Right cardiac atrium (tissue), 5 donors: ENCODE measurements at regions not wholly inside any gene's neighbourhood (a gene's known extent, or its start where the extent isn't known, plus 50 kb on each side); places are given as distances from the start of the nearest gene placed in this dataset.

Experiments used
- ATAC-seq, 2 donors: fragments of 200-7000 bp; cut with Tn5 transposase; one replicate each; pipeline versions ENCODE4 v1.8.0 to v1.9.1; 2020; ENCODE audit warnings: moderate library complexity in 2 of 2, mild to moderate bottlenecking in 1 of 2
- DNase-seq, 3 donors: peaks; one replicate each; pipeline ENCODE4 v3.0.0-alpha.2; 2020
- H3K27ac ChIP-seq: one replicate; pipeline ENCODE4 v1.5.1; 2013; ENCODE audit warnings: mild to moderate bottlenecking, low read length, control low read depth, moderate library complexity
- H3K27me3 ChIP-seq: one replicate; pipeline ENCODE4 v1.6.1; 2013; ENCODE audit not compliant: control insufficient read depth, insufficient read depth
- H3K4me1 ChIP-seq: one replicate; pipeline ENCODE4 v1.6.1; 2013; ENCODE audit warnings: low read length; ENCODE audit not compliant: control insufficient read depth, insufficient read depth
- H3K4me3 ChIP-seq: one replicate; pipeline ENCODE4 v1.5.1; 2013; ENCODE audit warnings: low read length, control low read depth
- H3K9me3 ChIP-seq: one replicate; pipeline ENCODE4 v1.6.1; 2013; ENCODE audit warnings: low read length; ENCODE audit not compliant: control insufficient read depth
- WGBS: extraction: QIAGEN DNeasy Blood & Tissue Kit; methylation state at CpG from one replicate; pipeline ENCODE4 v1.1.7; 2013; 5-methylcytosine and 5-hydroxymethylcytosine counted together
- intact Hi-C, 4 donors: fragments of 100-400 bp; cut with DNase I; formaldehyde crosslinking; loops; one replicate each; pipeline versions ENCODE4 v1.11.0 to v1.14.0; 2022 to 2023
- donor health status: healthy with polysubstance abuse.
- donor health status: DM: no; HTN: yes; CAD: no.
- donor health status: DM: no; HTN: no; CAD: no.
- donor health status: DM: no; HTN: yes; CAD: no; lungs with severe emphysema.
- donor health status: DM: yes; HTN: yes; CAD: no.

DNA sequence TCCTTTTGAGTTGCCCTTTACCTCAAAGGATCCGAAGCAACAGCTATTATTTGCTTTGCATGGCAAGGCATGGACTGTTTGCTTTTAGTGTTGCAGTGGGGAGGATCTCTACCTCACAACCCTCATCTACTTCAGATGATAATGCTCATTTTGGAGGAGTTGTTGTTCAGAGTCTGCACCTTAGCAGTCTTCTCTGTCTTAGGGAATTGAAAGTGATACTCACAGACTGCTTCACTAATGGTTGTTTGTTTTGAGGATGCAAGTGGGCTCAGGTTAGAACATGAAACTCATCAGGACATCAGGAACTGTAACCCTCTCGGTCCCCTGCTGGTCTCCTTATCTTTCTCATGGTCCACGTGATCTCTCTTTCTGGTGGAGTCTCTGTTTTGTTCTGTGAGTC lies 172.9 kb upstream of the ANKH start:
- WGBS = 80% methylated on average over 3 of the region's 3 CpGs

DNA sequence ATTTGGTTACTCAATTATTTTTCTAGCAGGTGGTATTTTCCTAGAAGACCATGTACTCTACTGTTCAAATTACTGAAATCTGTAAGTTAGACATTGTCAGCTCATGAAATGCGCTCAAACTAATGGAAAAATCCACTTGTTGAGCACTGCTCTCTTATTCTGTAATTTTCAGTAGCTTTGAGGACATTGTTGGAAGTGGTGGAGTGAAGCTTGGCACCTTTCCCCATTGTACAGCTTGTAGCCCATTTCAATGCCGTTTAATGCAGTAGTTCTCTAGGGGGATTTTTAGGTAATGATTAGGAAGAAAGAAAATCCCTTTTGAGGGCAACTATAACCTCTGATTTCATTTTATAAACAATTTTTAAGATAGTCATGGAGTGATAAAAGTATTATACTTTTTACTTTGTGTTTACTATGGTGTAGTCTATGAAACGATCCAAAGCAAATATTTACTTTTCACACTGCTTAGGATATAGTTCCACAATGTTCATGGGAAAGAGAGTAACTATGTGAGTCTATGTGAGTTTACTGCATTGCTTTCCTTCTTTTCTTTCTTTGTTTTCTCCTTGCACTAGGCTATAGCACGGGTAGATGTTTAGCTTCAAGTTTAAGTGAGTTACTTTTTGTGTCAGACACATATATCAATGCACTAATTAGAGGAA lies 165.8 kb upstream of the ANKH start:
- Histone ChIP-seq H3K27ac (no peak overlapping the region), H3K27me3 (no peaks in the 10 kb centered on the region), H3K4me1 (no peaks in the 10 kb centered on the region), H3K9me3 (peaks cover 8% of the 10 kb centered on the region), H3K4me3 (no peak overlapping the region)
- no peak for ATAC-seq
- DNase-seq = no peak
- intact Hi-C loops = no loop called here
- WGBS = 61% methylated on average over 4 of the region's 4 CpGs

More for the DNA sequence above, 172.9 kb upstream of the ANKH start:
- no peak overlapping the region for H3K4me3 ChIP-seq
- DNase-seq (no peak), ATAC-seq (no peak)
- intact Hi-C loops = no loop called here
- no peak overlapping the region for H3K27ac ChIP-seq
- peaks cover 6% of the 10 kb centered on the region for H3K9me3 ChIP-seq
- no peaks in the 10 kb centered on the region for H3K4me1 ChIP-seq
- no peaks in the 10 kb centered on the region for H3K27me3 ChIP-seq

DNA sequence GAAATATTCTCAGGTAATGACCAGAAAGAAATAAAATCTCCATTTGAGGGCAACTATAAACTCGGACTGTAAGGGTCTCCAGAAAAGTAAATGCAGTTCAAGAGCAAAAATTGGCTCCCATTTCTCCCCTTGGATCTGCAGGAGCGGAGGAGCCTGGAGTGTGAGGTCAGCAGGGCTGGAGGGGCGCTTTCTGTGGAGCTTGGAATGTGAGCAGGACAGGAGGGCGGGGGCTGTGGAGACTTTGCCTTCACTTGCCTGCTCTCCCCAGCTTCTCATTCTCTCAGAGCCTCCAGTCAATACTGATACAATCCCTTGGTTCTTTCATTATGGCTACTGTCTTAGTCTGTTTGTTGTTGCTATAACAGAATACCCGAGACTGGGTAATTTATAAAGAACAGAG lies 162.8 kb upstream of the ANKH start:
- no peaks in the 10 kb centered on the region for H3K27me3 ChIP-seq
- H3K4me1 ChIP-seq = no peaks in the 10 kb centered on the region
- intact Hi-C loops = no loop called here
- peaks cover 3% of the 10 kb centered on the region for H3K9me3 ChIP-seq
- DNase-seq (no peak), ATAC-seq (no peak)
- H3K27ac ChIP-seq = no peak overlapping the region
- no peak overlapping the region for H3K4me3 ChIP-seq
- 81% methylated on average over 5 of the region's 5 CpGs for WGBS

DNA sequence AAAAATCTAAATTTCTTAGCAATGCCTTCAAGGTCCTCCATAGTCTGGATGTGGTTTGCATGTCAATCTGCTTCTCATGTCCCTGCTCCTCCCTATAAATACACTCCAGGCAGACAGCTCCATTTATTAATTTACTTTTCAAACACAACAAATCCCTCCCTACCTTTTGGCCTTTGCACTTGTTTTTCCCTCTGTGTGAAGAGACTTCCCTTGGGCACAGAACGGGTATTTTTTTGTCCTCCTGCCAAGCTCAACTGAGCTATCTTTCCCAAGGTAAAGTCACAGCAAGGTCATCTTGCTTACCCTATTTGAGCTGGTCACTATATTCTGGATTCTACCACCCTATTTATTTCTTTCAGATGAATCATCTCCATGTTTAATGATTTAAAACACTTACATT lies 159.6 kb upstream of the ANKH start:
- H3K4me1 ChIP-seq = no peaks in the 10 kb centered on the region
- H3K27ac ChIP-seq = no peak overlapping the region
- 38% methylated on average over 1 of the region's 1 CpG for WGBS
- intact Hi-C loops = no loop called here
- no peak for ATAC-seq
- no peak for DNase-seq
- peaks cover 2% of the 10 kb centered on the region for H3K9me3 ChIP-seq
- H3K27me3 ChIP-seq = no peaks in the 10 kb centered on the region
- no peak overlapping the region for H3K4me3 ChIP-seq

DNA sequence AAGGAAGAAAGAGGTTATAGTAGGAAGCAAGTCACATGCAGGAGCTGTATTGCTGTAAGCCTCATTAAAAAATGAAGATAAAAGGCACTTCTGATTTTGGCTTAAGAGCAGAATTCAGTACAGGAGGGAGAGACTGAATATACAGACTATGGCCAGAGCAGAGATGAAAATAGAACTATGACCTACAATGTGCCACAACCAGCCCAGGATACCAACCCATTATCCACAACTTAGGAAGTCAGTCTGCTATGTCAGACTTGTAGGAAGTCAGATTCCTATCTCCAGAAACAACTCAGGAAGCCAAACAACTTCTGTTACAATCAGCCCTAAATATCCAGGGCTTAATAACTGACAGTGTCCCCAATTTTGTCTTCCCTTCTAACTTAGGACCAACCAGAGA lies 156.2 kb upstream of the ANKH start:
- H3K27me3 ChIP-seq = no peaks in the 10 kb centered on the region
- no peaks in the 10 kb centered on the region for H3K4me1 ChIP-seq
- no peak overlapping the region for H3K4me3 ChIP-seq
- H3K27ac ChIP-seq = no peak overlapping the region
- H3K9me3 ChIP-seq = peaks cover 3% of the 10 kb centered on the region
- intact Hi-C loops = no loop called here
- no peak for DNase-seq
- ATAC-seq = no peak

DNA sequence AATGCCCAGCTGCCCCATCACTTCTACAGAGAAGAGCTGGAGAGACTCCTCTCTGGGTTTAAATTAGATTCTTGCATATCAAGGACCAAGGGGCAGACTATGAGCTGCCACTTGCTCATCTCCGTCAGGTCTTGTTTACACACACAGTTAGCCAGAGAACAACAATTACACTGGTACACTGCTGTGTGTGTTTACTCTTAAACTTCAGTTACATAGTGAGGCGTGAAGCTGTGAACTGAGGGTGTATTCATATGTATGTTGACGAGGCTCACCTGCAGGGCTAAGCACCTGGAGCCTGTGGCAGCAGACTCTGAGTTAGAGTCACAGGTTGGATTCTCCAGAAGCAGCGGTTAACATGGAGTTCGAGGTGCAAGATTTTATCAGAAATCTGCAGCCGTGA lies 155.4 kb upstream of the ANKH start:
- no peaks in the 10 kb centered on the region for H3K27me3 ChIP-seq
- ATAC-seq = no peak
- DNase-seq = no peak
- H3K27ac ChIP-seq = no peak overlapping the region
- WGBS = 84% methylated on average over 6 of the region's 6 CpGs
- intact Hi-C loops = no loop called here
- H3K4me3 ChIP-seq = no peak overlapping the region
- H3K4me1 ChIP-seq = no peaks in the 10 kb centered on the region
- H3K9me3 ChIP-seq = peaks cover 3% of the 10 kb centered on the region

DNA sequence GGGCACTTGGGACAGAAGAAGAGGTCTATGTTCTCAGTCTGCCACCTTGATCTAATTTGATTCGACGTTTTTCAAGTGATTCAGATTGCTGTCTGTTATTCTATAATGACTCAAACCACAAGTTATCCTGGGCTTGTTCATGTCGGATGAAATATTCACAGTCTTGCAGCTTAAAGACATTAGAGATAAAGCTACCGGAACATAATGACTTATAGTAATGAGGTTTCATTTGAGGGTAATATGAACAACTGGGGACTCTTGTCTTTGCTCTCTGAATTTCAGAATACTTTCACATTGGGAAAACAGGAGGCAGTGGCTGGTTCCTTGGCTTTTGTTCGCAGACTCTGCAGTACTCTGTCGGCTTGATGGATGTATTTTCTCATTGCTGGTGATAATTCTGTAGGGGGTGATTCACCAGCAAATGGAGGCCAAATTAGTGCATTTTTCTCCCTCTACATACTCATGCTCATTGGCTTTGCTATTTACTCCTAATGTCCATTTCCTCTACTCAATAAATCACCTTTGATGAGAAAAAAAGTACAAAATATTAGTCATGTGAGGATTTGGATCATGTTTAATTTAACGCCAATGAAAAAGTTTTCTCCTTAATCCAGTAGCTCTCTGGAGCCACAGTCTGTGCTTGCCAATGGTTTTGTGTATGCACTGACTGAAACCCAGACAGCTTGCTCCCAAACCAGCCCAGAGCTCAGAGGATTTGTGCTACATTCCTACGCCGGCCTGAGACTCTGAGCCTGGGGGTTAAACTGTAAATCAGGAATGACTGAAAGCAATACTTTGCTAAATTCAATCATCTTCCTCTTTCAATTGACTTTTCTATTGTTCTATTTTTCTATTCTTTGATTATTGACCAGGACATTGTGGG lies 154.7 kb upstream of the ANKH start:
- H3K9me3 ChIP-seq = peaks cover 3% of the 10 kb centered on the region
- WGBS = 74% methylated on average over 9 of the region's 9 CpGs
- no peak for DNase-seq
- intact Hi-C loops = no loop called here
- H3K4me1 ChIP-seq = peaks cover 3% of the 10 kb centered on the region
- no peak overlapping the region for H3K27ac ChIP-seq
- ATAC-seq = no peak
- H3K4me3 ChIP-seq = no peak overlapping the region
- H3K27me3 ChIP-seq = no peaks in the 10 kb centered on the region

DNA sequence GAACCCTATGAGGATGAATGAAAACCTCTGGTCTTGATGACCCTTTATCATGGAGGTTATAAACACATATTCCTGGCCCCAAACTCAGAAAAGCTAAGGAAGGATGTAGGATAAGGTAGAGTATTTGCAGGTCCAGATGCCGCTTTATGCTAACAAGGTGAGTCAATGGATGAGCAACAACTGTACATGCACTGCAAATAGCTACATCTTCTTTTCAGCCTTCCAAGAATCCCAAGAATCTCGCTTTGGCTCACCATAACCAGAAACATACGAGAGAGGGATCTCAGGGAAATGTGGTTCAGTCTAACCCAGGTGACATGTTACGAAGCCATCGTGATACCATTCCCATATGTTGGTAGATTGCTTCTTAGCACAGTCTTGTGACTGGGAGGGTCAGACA lies 152.3 kb upstream of the ANKH start:
- intact Hi-C loops = no loop called here
- H3K27me3 ChIP-seq = no peaks in the 10 kb centered on the region
- WGBS = 98% methylated on average over 5 of the region's 5 CpGs
- DNase-seq (no peak), ATAC-seq (no peak)
- H3K4me3 ChIP-seq = no peak overlapping the region
- peaks cover 3% of the 10 kb centered on the region for H3K4me1 ChIP-seq
- H3K27ac ChIP-seq = no peak overlapping the region
- peaks cover 3% of the 10 kb centered on the region for H3K9me3 ChIP-seq

DNA sequence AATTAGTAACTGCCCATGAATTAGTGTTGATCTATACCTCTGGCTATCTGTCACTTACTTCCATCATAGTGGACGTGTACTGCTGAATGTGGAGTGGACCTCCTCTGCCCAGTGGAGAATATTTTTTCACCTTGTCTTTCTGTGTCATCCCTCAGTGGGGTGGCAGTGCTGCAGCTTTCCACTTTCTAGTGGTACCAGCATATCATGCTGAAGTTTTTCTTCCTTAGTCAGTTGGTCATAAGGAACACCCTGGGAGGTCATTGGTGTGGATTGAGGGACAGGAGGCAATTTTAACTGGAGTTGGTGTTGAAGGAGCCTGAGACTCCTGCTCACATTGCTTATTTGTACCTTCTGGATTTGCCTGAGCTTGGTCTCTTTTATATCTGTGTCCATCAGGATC lies 151.7 kb upstream of the ANKH start:
- peaks cover 3% of the 10 kb centered on the region for H3K9me3 ChIP-seq
- ATAC-seq (no peak), DNase-seq (no peak)
- intact Hi-C loops = no loop called here
- H3K27me3 ChIP-seq = no peaks in the 10 kb centered on the region
- H3K27ac ChIP-seq = no peak overlapping the region
- H3K4me1 ChIP-seq = peaks cover 3% of the 10 kb centered on the region
- 93% methylated on average over 1 of the region's 1 CpG for WGBS
- H3K4me3 ChIP-seq = no peak overlapping the region

DNA sequence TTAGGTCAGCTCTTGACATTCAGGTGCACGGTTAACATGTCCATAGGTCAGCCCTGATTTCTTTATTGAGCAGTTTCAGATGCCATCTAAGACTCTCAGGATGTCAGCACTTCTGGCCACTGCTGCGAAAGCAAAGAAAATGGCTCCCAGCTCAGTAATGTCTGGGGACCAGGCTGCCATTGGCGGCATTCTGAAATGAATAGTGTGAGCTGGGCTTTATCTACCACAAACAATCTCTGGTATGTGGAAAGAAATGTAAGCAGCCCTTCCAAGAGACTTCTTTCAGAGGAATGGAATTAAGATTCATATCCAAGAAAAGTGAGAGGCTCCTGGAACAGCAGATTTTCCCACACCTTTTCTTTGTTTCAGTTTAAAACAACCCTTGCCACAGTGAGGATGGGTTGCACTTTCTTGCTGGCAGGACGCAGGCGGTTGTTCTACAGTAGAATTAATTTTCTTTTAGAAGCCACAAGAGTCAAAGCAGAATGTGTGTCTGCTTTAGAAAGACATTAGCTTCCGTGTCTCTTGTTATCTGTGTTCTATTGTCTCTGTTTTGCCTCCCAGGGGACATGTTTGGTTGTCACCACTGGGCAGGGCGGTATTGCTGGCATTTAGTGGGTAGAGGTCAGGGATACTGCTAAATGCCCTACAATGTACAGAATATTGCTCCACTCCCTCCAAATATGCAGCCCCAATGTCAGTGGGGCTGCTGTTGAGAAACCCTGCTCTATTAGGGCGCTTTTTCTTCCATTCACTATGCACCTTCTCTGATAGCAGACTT lies 149.9 kb upstream of the ANKH start:
- peaks cover 3% of the 10 kb centered on the region for H3K9me3 ChIP-seq

DNA sequence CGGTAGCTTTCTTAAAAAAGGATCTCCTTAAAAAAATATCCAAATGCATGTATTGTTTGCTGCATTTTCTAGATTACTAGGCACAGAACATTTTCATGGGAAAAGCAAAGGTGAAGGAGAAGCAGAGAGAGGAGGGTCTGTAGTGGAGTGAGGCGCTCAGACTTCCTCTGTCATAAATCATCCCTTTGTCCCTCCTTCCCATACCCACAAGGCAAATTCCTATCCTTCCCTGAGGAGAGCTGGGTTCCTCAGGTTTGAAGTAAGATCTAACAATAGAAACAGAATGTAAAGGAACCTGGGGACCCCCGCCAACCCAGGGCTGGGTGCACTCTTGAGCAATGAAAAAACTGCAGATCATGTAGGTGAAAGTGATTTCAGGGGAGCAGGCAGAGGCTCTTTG lies 149.2 kb upstream of the ANKH start:
- Histone ChIP-seq H3K4me3 (no peak overlapping the region), H3K27ac (no peak overlapping the region), H3K4me1 (peaks cover 3% of the 10 kb centered on the region), H3K27me3 (no peaks in the 10 kb centered on the region), H3K9me3 (peaks cover 3% of the 10 kb centered on the region)
- no peak for ATAC-seq
- no peak for DNase-seq
- 89% methylated on average over 3 of the region's 3 CpGs for whole genome bisulfite sequencing
- intact Hi-C loops = no loop called here

More for the DNA sequence above, 149.9 kb upstream of the ANKH start:
- DNase-seq (peak in 1 of 3 donors; percentile 55), ATAC-seq (peak; percentile 74 to 80)
- 35% methylated on average over 8 of the region's 8 CpGs for WGBS
- Histone ChIP-seq H3K27me3 (no peaks in the 10 kb centered on the region), H3K4me3 (peak overlapping the region; percentile 8), H3K27ac (peak overlapping the region; percentile 1), H3K4me1 (peaks cover 3% of the 10 kb centered on the region)
- intact Hi-C loops = no loop called here
